ENCODE measurements at regions not wholly inside any gene's neighbourhood (a gene's known extent, or its start where the extent isn't known, plus 50 kb on each side); places are given as distances from the start of the nearest gene placed in this dataset.

- CTCF ChIA-PET, result no interaction called here
- dilution Hi-C loops (cut with MboI; ENCODE audit: extremely low pct_ligation_motif_present, low sequenced_read_pairs), result no loop called here
These were observed 291.4 kb downstream of the KCNS3 start for GRCh38 chr2:18169893-18170175.

More at GRCh38 chr2:18169893-18170175, 291.4 kb downstream of the KCNS3 start:
- H3K4me1 ChIP-seq (ENCODE audit: control insufficient read depth, extremely low read depth, insufficient read depth, low read length), result no peaks in the 10 kb centered on the region
- BruUV-seq (replicated peaks), result no TSS peak
- TF ChIP-seq POLR2A (IDR thresholded peaks at IDR 0.05; ENCODE audit: low read depth, low read length), result no peak
- TF ChIP-seq EZH2 (IDR thresholded peaks at IDR 0.05; ENCODE audit: borderline replicate concordance, low read depth, low read length, severe bottlenecking), result no peak
- no peak for TF ChIP-seq FOS (IDR thresholded peaks at IDR 0.05; ENCODE audit: borderline replicate concordance, insufficient read depth, low read length)
- no peak for TF ChIP-seq POLR2AphosphoS5 (IDR thresholded peaks at IDR 0.05; ENCODE audit: insufficient read depth, low read depth, low read length)
- TF ChIP-seq GATA2 (IDR thresholded peaks at IDR 0.05; ENCODE audit: insufficient read depth, insufficient read length, low read depth, low read length), result no peak
- TF ChIP-seq JUN (IDR thresholded peaks at IDR 0.05; ENCODE audit: borderline replicate concordance, insufficient read depth, insufficient read length, low read depth), result no peak
- no peak for TF ChIP-seq MAX (IDR thresholded peaks at IDR 0.05; ENCODE audit: insufficient read depth, insufficient read length)
- no peak for TF ChIP-seq MYC (IDR thresholded peaks at IDR 0.05; ENCODE audit: low read depth, low read length)
- TF ChIP-seq, protein P1, sequence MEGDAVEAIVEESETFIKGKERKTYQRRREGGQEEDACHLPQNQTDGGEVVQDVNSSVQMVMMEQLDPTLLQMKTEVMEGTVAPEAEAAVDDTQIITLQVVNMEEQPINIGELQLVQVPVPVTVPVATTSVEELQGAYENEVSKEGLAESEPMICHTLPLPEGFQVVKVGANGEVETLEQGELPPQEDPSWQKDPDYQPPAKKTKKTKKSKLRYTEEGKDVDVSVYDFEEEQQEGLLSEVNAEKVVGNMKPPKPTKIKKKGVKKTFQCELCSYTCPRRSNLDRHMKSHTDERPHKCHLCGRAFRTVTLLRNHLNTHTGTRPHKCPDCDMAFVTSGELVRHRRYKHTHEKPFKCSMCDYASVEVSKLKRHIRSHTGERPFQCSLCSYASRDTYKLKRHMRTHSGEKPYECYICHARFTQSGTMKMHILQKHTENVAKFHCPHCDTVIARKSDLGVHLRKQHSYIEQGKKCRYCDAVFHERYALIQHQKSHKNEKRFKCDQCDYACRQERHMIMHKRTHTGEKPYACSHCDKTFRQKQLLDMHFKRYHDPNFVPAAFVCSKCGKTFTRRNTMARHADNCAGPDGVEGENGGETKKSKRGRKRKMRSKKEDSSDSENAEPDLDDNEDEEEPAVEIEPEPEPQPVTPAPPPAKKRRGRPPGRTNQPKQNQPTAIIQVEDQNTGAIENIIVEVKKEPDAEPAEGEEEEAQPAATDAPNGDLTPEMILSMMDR (IDR thresholded peaks at IDR 0.05; ENCODE audit: extremely low read depth in 1 of 2, insufficient read depth in 1 of 2, low read depth in 1 of 2, low read length in 2 of 2), result no peak
- no peaks in the 10 kb centered on the region for H3K27me3 ChIP-seq (ENCODE audit: control insufficient read depth in 2 of 2, insufficient read depth in 2 of 2, low read length in 2 of 2)
- intact Hi-C loops (cut with micrococcal nuclease), result no loop called here
- H3K4me2 ChIP-seq (ENCODE audit: insufficient read depth, low read length), result no peak overlapping the region
- H3K27ac ChIP-seq (ENCODE audit: insufficient read depth, low read depth, low read length), result no peak overlapping the region
- POLR2A ChIA-PET, result no interaction called here
- no peak overlapping the region for H3K4me3 ChIP-seq (replicated peaks in 1 of 3; ENCODE audit: insufficient read depth in 1 of 3, low read depth in 1 of 3, low read length in 3 of 3)
- FAIRE-seq (no peak), DNase-seq (ENCODE audit: low read depth, low spot score) (no peak)
- H2AFZ ChIP-seq (ENCODE audit: low read depth, low read length), result no peak overlapping the region
- H3K79me2 ChIP-seq (ENCODE audit: control insufficient read depth, insufficient read depth, low read length), result no peaks in the 10 kb centered on the region
- H4K20me1 ChIP-seq (replicated peaks; ENCODE audit: control insufficient read depth, extremely low read depth, insufficient read depth, low read length), result no peaks in the 10 kb centered on the region
- no peaks in the 10 kb centered on the region for H3K9me1 ChIP-seq (replicated peaks; ENCODE audit: control insufficient read depth, extremely low read depth, insufficient read depth, low read length)
- H3K9me3 ChIP-seq (replicated peaks; ENCODE audit: control insufficient read depth, insufficient read depth, low read length), result no peaks in the 10 kb centered on the region
- no peaks in the 10 kb centered on the region for H3K36me3 ChIP-seq (ENCODE audit: control insufficient read depth in 2 of 2, extremely low read depth in 1 of 2, insufficient read depth in 2 of 2, low read length in 2 of 2)
- H3K9ac ChIP-seq (replicated peaks; ENCODE audit: extremely low read depth, insufficient read depth, low read length), result no peak overlapping the region

Data from endothelial cell of umbilical vein (primary cell).